H1 (cell line): ENCODE measurements at regions not wholly inside any gene's neighbourhood (a gene's known extent, or its start where the extent isn't known, plus 50 kb on each side); places are given as distances from the start of the nearest gene placed in this dataset.

ENCODE experiments used
- GTF2F1 ChIP-seq: IDR thresholded peaks from 2 replicates; pipeline ENCODE4 v1.6.1; 2012; ENCODE audit warnings: low read depth, low read length, improper control_type of control experiment, borderline replicate concordance
- POLR2AphosphoS5 ChIP-seq: IDR thresholded peaks from 2 replicates; pipeline ENCODE4 v1.6.1; 2011; ENCODE audit warnings: low read depth, low read length
- SIN3A ChIP-seq, 2 experiments: IDR thresholded peaks in 1 of 2; conservative IDR thresholded peaks in 1 of 2; 2 replicates each; pipeline ENCODE4 v1.6.1; 2011 to 2012; ENCODE audit warnings: low read length in 2 of 2, improper control_type of control experiment in 1 of 2, low read depth in 1 of 2, mild to moderate bottlenecking in 1 of 2
- SP1 ChIP-seq: IDR thresholded peaks from 2 replicates; pipeline ENCODE4 v1.6.1; 2011; ENCODE audit warnings: low read depth, low read length
- TAF1 ChIP-seq: IDR thresholded peaks from 2 replicates; pipeline ENCODE4 v1.6.1; 2011; ENCODE audit warnings: mild to moderate bottlenecking, low read depth, low read length

- TF ChIP-seq GTF2F1: no peak
- TF ChIP-seq SIN3A (conservative IDR thresholded peaks at IDR 0.05 in 1 of 2, IDR thresholded peaks at IDR 0.05 in 1 of 2; ENCODE audit: low read depth in 1 of 2, low read length in 2 of 2): no peak
- no peak for TF ChIP-seq TAF1
- TF ChIP-seq POLR2AphosphoS5: no peak
- TF ChIP-seq SP1: no peak
- TF ChIP-seq, all 59 proteins: peak for 0
Measured at GRCh38 chr4:178941975-178942374, 1499.7 kb upstream of the AGA start (continued).
